ENCODE measurements at regions not wholly inside any gene's neighbourhood (a gene's known extent, or its start where the extent isn't known, plus 50 kb on each side); places are given as distances from the start of the nearest gene placed in this dataset.

DNA sequence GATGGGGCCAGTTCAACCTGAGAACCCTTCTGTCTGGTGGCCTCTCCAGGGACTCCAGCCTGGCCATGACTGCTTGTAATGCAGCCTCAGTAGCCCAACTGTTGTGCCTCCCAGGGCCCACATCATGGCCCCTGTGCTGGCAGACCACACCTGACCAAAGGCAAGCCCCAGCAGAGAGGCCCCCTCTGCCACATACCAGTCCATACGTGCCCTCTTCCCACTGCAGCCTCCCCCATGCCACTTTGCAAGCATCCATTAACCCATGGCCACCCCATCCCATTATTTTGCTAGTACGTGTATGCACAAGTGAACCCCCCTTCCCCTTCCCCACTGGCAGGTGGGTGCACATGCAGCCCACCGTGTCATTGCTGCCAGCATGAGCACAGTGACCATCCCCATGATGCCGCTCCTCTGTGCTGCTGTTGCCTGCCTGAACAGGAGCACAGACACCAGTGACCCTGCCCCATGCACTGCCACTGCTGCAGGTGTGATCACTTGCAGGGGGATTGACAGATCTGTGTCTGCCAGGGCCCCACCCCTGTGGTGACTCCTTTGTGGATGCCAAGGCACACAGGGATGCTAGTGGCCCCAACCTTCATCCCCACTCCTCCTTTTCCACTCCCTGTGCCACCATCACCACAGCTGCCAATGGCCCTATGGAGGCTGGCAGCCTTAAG is 330.0 kb upstream of the DSEL start:
- CTCF ChIA-PET: no interaction called here

DNA sequence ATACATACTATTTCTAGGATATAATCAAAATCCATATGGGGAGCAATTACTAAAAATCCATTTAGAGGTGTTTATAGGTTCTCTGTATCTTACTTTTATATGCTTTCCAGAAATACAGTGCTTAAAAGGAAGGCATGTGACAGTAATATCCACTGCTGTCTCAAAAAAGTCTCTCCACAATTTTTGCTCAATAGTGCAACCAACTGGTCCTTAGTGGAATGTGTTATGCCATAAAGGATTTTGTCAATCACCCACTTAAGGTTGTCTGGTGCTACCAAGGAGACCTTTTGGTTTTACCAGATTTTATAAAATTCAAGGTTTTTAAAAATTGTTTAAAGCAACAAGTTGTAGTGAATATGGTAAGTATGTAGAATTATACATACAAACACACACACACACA is 328.5 kb upstream of the DSEL start:
- CTCF ChIA-PET: interaction anchor here (1.3 kb wide), 1 partner anchor 8 kb away, joined by 3 read pairs; no protein-coding TSS in a partner anchor
- POLR2A ChIA-PET: no interaction called here
- DNase-seq (ENCODE audit: low read depth): no peak
- H3K27me3 ChIP-seq (ENCODE audit: control insufficient read depth, insufficient read depth, low read length): no peaks in the 10 kb centered on the region
- TF ChIP-seq CTCF (IDR thresholded peaks at IDR 0.05; ENCODE audit: insufficient read depth, low read depth, low read length): no peak
- no peaks in the 10 kb centered on the region for H3K36me3 ChIP-seq (ENCODE audit: control insufficient read depth, insufficient read depth, low read length)
- no peak overlapping the region for H3K4me3 ChIP-seq (ENCODE audit: low read depth, low read length)

More for the DNA sequence above, 330.0 kb upstream of the DSEL start:
- Histone ChIP-seq H3K27me3 (ENCODE audit: control insufficient read depth, insufficient read depth, low read length) (no peaks in the 10 kb centered on the region), H3K36me3 (ENCODE audit: control insufficient read depth, insufficient read depth, low read length) (no peaks in the 10 kb centered on the region), H3K4me3 (ENCODE audit: low read depth, low read length) (no peak overlapping the region)
- DNase-seq (ENCODE audit: low read depth): no peak
- TF ChIP-seq CTCF (IDR thresholded peaks at IDR 0.05; ENCODE audit: insufficient read depth, low read depth, low read length): no peak
- POLR2A ChIA-PET: no interaction called here

GRCh38 chr18:67840379-67840778 is 323.9 kb upstream of the DSEL start:
- Histone ChIP-seq H3K4me3 (ENCODE audit: low read depth, low read length) (no peak overlapping the region), H3K27me3 (ENCODE audit: control insufficient read depth, insufficient read depth, low read length) (no peaks in the 10 kb centered on the region), H3K36me3 (ENCODE audit: control insufficient read depth, insufficient read depth, low read length) (no peaks in the 10 kb centered on the region)
- ChIA-PET CTCF (interaction anchor here (1.0 kb wide), 1 partner anchor 625 kb away, joined by 3 read pairs; no protein-coding TSS in a partner anchor), POLR2A (no interaction called here)
- TF ChIP-seq CTCF (IDR thresholded peaks at IDR 0.05; ENCODE audit: insufficient read depth, low read depth, low read length): no peak
- DNase-seq (ENCODE audit: low read depth): no peak

GRCh38 chr18:67818432-67818831 is 301.9 kb upstream of the DSEL start:
- no peak for TF ChIP-seq CTCF (IDR thresholded peaks at IDR 0.05; ENCODE audit: insufficient read depth, low read depth, low read length)
- no peaks in the 10 kb centered on the region for H3K27me3 ChIP-seq (ENCODE audit: control insufficient read depth, insufficient read depth, low read length)
- no peaks in the 10 kb centered on the region for H3K36me3 ChIP-seq (ENCODE audit: control insufficient read depth, insufficient read depth, low read length)
- ChIA-PET POLR2A (no interaction called here), CTCF (interaction anchor here (0.7 kb wide), 1 partner anchor 219 kb away, joined by 3 read pairs; no protein-coding TSS in a partner anchor)
- no peak overlapping the region for H3K4me3 ChIP-seq (ENCODE audit: low read depth, low read length)
- no peak for DNase-seq (ENCODE audit: low read depth)

- H3K36me3 ChIP-seq (ENCODE audit: control insufficient read depth, insufficient read depth, low read length): no peaks in the 10 kb centered on the region
- no peak for DNase-seq (ENCODE audit: low read depth)
- ChIA-PET CTCF (interaction anchor here (1.2 kb wide), 1 partner anchor 27 kb away, joined by 5 read pairs; no protein-coding TSS in a partner anchor), POLR2A (no interaction called here)
- H3K4me3 ChIP-seq (ENCODE audit: low read depth, low read length): no peak overlapping the region
- TF ChIP-seq CTCF (IDR thresholded peaks at IDR 0.05; ENCODE audit: insufficient read depth, low read depth, low read length): no peak
- no peaks in the 10 kb centered on the region for H3K27me3 ChIP-seq (ENCODE audit: control insufficient read depth, insufficient read depth, low read length)
These were observed 298.8 kb upstream of the DSEL start for GRCh38 chr18:67815280-67815679.
